ENCODE measurements at regions not wholly inside any gene's neighbourhood (a gene's known extent, or its start where the extent isn't known, plus 50 kb on each side); places are given as distances from the start of the nearest gene placed in this dataset.

DNA sequence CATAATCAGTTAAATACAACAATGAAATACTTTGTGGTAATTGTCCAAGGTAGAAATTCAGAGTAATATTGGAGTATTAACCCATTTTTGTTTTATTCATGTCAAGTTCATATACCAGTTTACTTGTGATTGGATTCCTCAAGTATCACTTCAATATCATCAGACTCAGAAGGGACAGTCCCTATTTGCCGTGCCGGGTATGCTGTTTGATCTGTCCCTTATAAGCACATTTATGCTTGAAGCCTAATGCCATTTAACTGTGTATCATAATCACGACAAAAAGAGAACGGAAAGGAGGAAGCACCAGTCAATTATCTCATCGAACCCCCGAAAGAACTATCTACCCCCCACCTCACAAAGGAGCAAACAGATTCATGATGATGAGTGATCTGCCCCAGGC, 171.0 kb upstream of the TBL1X start:
- TF ChIP-seq CTCF (IDR thresholded peaks at IDR 0.05; ENCODE audit: low read length) (no peak), EZH2 (IDR thresholded peaks at IDR 0.05; ENCODE audit: borderline replicate concordance, low read length) (no peak)

Measured in OCI-LY1 (cell line).